ENCODE measurements at regions not wholly inside any gene's neighbourhood (a gene's known extent, or its start where the extent isn't known, plus 50 kb on each side); places are given as distances from the start of the nearest gene placed in this dataset.
"Not testable (repeated sequence)": the region's sequence is repeated elsewhere in the genome, so short reads cannot be mapped to it uniquely, and the experiment has no call there.

DNA sequence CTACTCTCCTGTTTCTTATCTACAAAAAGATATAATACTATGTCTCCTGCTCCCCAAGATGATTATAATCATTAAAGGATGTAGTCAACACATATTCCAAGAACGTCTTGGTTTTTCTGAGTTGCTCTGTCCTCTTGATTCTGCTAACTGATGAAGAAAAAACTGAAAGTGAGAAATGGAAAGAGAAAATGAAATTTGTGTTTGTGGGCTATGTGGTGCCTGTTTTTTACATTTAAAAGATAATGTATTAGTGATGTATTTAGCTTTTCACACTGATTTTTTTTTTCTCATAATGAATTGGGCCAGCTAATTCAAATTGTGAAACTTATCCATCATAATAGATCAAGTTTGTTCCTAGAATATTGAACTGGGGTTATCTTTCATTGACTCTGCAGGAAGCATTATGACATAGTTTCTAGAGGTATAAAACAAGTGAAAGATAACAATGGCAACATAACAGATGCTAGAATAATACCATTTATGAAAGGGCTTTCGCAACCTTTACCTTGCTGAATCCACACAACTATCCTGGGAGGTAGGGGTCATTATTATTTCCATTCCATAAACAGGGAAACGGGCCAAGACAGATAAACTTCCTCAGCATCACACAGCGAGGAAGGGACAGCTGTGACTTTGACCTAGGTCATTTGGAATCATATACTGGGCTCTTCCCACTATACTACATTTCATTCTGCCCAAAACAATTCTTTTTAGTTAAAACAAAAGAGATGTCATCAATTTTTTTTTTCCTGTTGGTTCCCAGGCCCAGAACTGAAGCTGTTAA is 336.7 kb downstream of the GJA1 start:
- intact Hi-C loops (cut with micrococcal nuclease) = no loop called here
- Histone ChIP-seq H3K9me3 (ENCODE audit: control insufficient read depth in 1 of 2, low read length in 2 of 2) (no peaks in the 10 kb centered on the region), H3K27me3 (ENCODE audit: insufficient read depth, low read length) (no peaks in the 10 kb centered on the region), H3K27ac (ENCODE audit: low read depth, low read length) (no peak overlapping the region), H3K4me1 (ENCODE audit: insufficient read depth, low read length) (no peaks in the 10 kb centered on the region), H3K36me3 (ENCODE audit: insufficient read depth, low read length) (no peaks in the 10 kb centered on the region), H3K4me3 (ENCODE audit: low read length in 2 of 2) (no peak overlapping the region)
- no peak for DNase-seq
- POLR2A ChIA-PET (ENCODE audit: partially characterized antibody) = no interaction called here
- no peaks in the 10 kb centered on the region for H3K4me1 Mint-ChIP-seq
- H3K27me3 Mint-ChIP-seq = no peaks in the 10 kb centered on the region
- peaks cover 0 to 5% (median 0%) of the 10 kb centered on the region in 8 donors for H3K9me3 Mint-ChIP-seq
- CTCF ChIA-PET (ENCODE audit: partially characterized antibody) = no interaction called here
- no peak overlapping the region for H3K4me3 Mint-ChIP-seq
- no peaks in the 10 kb centered on the region for H3K36me3 Mint-ChIP-seq
- H3K27ac Mint-ChIP-seq = no peak overlapping the region

DNA sequence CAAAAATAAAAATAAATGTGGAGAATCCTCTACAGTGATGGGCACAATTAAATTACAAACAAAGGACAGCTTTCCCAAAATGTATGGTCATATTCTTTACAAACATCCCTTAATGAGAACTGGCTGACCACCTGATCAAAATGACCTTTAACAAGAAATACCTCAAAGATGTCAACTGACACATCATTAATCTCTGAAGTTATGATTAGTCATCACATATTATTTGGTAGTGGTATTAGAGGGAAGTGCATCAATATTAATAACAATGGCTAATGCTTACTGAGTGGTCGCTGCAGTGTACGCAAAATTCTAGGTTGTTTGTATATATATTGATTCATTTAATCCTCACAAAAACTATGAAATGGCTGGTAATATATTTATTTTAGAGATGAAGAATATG is 340.6 kb downstream of the GJA1 start:
- CTCF ChIA-PET (ENCODE audit: partially characterized antibody) = no interaction called here
- H3K36me3 ChIP-seq (ENCODE audit: insufficient read depth, low read length) = no peaks in the 10 kb centered on the region
- Mint-ChIP-seq H3K27ac (no peak overlapping the region), H3K36me3 (no peaks in the 10 kb centered on the region), H3K4me1 (no peaks in the 10 kb centered on the region), H3K27me3 (no peaks in the 10 kb centered on the region), H3K9me3 (peaks cover 0 to 5% (median 0%) of the 10 kb centered on the region in 8 donors), H3K4me3 (no peak overlapping the region)
- H3K27me3 ChIP-seq (ENCODE audit: insufficient read depth, low read length) = no peaks in the 10 kb centered on the region
- H3K9me3 ChIP-seq (ENCODE audit: control insufficient read depth in 1 of 2, low read length in 2 of 2) = no peaks in the 10 kb centered on the region
- POLR2A ChIA-PET (ENCODE audit: partially characterized antibody) = no interaction called here
- no peak overlapping the region for H3K4me3 ChIP-seq (ENCODE audit: low read length in 2 of 2)
- H3K4me1 ChIP-seq (ENCODE audit: insufficient read depth, low read length) = no peaks in the 10 kb centered on the region
- intact Hi-C loops (cut with micrococcal nuclease) = no loop called here
- H3K27ac ChIP-seq (ENCODE audit: low read depth, low read length) = no peak overlapping the region
- DNase-seq = no peak

DNA sequence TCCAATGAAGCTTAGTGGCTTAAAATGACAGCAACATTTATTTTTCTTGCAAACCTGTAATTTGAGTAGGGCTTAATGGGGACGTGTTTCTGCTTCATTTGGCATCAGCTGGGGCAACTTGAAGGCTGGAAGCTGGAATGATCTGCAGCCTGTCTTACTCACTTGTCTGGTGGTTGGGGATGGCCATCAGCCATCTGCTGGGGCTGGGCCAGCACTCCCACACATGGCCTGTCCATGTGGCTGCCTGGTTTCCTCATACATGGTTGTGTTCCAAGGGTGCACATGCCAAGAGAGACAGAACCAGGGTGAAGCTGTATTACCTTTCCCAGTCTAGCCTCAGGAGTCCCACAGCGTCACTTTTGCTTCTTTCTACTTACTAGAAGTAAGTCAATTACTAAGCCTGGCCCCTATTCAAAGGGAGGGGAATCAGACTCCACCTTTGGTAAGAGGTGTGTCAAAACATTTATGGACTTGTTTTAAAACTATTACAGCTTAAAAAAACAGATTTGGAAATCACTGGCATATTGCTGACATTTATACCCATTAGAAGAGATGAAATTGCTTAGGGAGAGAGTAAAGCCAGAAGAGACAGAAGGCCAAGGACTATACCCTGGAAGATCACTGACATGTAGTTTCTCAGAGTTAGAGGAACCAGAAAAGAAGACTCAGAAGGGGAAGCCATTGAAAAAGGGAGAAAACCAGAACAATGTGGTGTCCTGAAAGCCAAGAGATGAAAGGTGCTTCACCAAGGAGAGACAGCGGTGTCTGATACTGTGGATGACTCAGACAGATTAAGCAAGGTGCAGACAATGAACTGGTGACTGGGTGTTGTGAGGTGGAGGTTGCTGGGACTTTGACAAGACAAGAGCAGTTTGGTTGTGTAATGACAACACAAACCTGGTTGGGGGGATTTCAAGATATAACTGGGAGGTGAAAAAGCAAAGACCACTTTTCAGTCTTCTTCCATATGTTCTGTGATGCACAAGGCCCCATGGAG is 345.2 kb downstream of the GJA1 start:
- ChIA-PET CTCF (ENCODE audit: partially characterized antibody) (no interaction called here), POLR2A (ENCODE audit: partially characterized antibody) (no interaction called here)
- Mint-ChIP-seq H3K4me1 (no peaks in the 10 kb centered on the region), H3K27me3 (peaks cover 0 to 1% of the 10 kb centered on the region in 2 donors), H3K36me3 (no peaks in the 10 kb centered on the region), H3K27ac (no peak overlapping the region), H3K4me3 (no peak overlapping the region), H3K9me3 (peaks cover 0 to 4% (median 2%) of the 10 kb centered on the region in 8 donors)
- intact Hi-C loops (cut with micrococcal nuclease) = no loop called here
- Histone ChIP-seq H3K27ac (ENCODE audit: low read depth, low read length) (no peak overlapping the region), H3K36me3 (ENCODE audit: insufficient read depth, low read length) (no peaks in the 10 kb centered on the region), H3K4me1 (ENCODE audit: insufficient read depth, low read length) (no peaks in the 10 kb centered on the region), H3K27me3 (ENCODE audit: insufficient read depth, low read length) (no peaks in the 10 kb centered on the region), H3K9me3 (ENCODE audit: control insufficient read depth in 1 of 2, low read length in 2 of 2) (no peaks in the 10 kb centered on the region), H3K4me3 (ENCODE audit: low read length in 2 of 2) (no peak overlapping the region)
- no peak for DNase-seq

DNA sequence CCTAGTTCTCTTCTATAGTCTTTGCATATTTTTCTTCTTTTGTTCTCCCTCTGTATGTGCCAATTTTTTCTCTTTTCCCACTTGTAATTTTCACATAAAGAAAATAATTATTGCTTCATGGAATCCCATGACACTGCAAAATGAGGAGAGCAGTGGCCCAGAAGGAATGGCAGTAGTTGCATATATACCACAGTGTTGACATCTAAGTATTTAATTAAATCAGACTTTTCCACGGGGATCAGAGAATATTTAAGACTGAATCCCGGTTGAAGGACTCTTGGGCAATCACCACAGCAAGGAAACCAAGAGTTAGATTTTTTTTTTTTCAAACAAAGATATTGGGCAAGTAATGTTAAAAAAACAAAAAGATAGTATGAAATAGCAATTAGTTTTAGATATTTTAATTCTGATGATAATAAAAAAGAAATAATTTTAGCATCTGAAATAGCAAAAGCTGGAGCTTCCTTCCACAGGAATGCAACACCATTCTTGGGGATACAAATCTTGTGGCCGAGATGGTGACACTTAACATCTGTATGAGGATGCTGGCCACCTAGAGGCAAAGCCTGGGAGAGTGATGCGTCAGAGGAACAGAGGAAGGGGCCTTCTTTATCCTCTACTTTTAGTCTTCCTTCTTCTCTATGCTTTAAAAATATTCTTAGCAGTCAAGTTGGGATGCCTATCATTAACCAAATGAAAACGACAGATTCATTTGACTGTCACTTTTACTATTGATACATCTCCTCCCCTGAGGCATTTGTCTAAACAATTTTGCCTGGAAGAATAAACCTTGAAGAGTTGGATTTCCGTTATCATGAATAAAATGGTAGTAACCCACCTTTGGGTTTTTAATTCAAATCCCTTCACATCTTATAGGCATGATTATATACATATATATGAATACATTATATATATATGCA is 356.2 kb downstream of the GJA1 start:
- no peak overlapping the region for H3K27ac ChIP-seq (ENCODE audit: low read depth, low read length)
- H3K27me3 Mint-ChIP-seq = no peaks in the 10 kb centered on the region
- DNase-seq = no peak
- intact Hi-C loops (cut with micrococcal nuclease) = no loop called here
- H3K27me3 ChIP-seq (ENCODE audit: insufficient read depth, low read length) = no peaks in the 10 kb centered on the region
- H3K4me1 Mint-ChIP-seq = no peaks in the 10 kb centered on the region
- no peaks in the 10 kb centered on the region for H3K9me3 ChIP-seq (ENCODE audit: control insufficient read depth in 1 of 2, low read length in 2 of 2)
- H3K9me3 Mint-ChIP-seq = peaks cover 0 to 2% (median 0%) of the 10 kb centered on the region in 8 donors
- CTCF ChIA-PET (ENCODE audit: partially characterized antibody) = no interaction called here
- no peak overlapping the region for H3K4me3 ChIP-seq (ENCODE audit: low read length in 2 of 2)
- H3K4me3 Mint-ChIP-seq = no peak overlapping the region
- POLR2A ChIA-PET (ENCODE audit: partially characterized antibody) = no interaction called here
- no peak overlapping the region for H3K27ac Mint-ChIP-seq
- H3K36me3 Mint-ChIP-seq = no peaks in the 10 kb centered on the region
- no peaks in the 10 kb centered on the region for H3K4me1 ChIP-seq (ENCODE audit: insufficient read depth, low read length)
- H3K36me3 ChIP-seq (ENCODE audit: insufficient read depth, low read length) = no peaks in the 10 kb centered on the region

DNA sequence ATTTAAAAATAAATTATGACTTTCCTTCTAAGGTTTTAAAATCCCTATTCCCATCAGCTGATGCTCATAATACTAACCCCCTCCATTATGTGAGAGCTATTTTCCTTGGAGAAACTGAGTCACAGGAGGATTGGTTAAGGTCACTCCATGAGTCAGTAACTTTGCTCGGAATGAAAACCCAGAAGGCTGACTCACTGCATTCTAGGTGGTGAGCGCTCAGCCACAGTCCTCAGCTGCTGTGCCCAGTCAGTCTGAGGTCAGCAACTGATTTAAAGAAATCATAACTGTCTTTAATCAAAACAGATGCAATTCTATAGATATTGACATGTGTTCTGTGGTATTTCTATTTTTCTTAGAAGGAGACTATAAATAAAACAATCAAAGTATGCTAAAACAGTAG is 359.2 kb downstream of the GJA1 start:
- Histone ChIP-seq H3K4me3 (ENCODE audit: low read length in 2 of 2) (no peak overlapping the region), H3K36me3 (ENCODE audit: insufficient read depth, low read length) (no peaks in the 10 kb centered on the region), H3K27ac (ENCODE audit: low read depth, low read length) (no peak overlapping the region), H3K9me3 (ENCODE audit: control insufficient read depth in 1 of 2, low read length in 2 of 2) (no peaks in the 10 kb centered on the region), H3K27me3 (ENCODE audit: insufficient read depth, low read length) (no peaks in the 10 kb centered on the region), H3K4me1 (ENCODE audit: insufficient read depth, low read length) (no peaks in the 10 kb centered on the region)
- DNase-seq = no peak
- no peaks in the 10 kb centered on the region for H3K4me1 Mint-ChIP-seq
- H3K27me3 Mint-ChIP-seq = no peaks in the 10 kb centered on the region
- no peaks in the 10 kb centered on the region for H3K36me3 Mint-ChIP-seq
- ChIA-PET CTCF (ENCODE audit: partially characterized antibody) (no interaction called here), POLR2A (ENCODE audit: partially characterized antibody) (no interaction called here)
- H3K4me3 Mint-ChIP-seq = no peak overlapping the region
- intact Hi-C loops (cut with micrococcal nuclease) = no loop called here
- no peak overlapping the region for H3K27ac Mint-ChIP-seq
- H3K9me3 Mint-ChIP-seq = peaks cover 0 to 12% (median 7%) of the 10 kb centered on the region in 8 donors

DNA sequence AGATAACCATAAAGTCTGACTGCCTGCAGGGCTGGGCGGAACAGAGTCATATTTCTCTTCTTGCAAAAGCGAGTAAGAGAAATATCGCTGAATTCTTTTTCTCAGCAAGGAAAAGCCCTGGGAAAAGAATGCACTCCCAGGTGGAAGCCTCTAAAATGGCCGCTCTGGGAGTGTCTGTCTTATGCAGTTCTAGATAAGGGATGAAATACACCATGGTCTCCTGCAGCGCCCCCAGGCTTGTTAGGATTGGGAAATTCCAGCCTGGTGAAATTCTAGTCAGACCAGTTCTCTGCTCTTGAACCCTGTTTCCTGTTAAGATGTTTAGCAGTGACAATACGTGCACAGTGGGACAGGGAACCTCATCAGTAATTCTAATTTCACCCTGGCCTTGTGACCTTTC is 362.2 kb downstream of the GJA1 start:
- H3K27me3 ChIP-seq (ENCODE audit: insufficient read depth, low read length); H3K9me3 ChIP-seq (ENCODE audit: control insufficient read depth in 1 of 2, low read length in 2 of 2); DNase-seq; POLR2A ChIA-PET (ENCODE audit: partially characterized antibody); CTCF ChIA-PET (ENCODE audit: partially characterized antibody); H3K4me3 ChIP-seq (ENCODE audit: low read length in 2 of 2); H3K27me3 Mint-ChIP-seq; H3K4me1 ChIP-seq (ENCODE audit: insufficient read depth, low read length); H3K36me3 Mint-ChIP-seq; H3K36me3 ChIP-seq (ENCODE audit: insufficient read depth, low read length); H3K4me1 Mint-ChIP-seq; H3K27ac Mint-ChIP-seq; H3K27ac ChIP-seq (ENCODE audit: low read depth, low read length); H3K4me3 Mint-ChIP-seq; intact Hi-C loops (cut with micrococcal nuclease): not testable (repeated sequence)
- peaks cover 3 to 26% (median 14%) of the 10 kb centered on the region in 8 donors for H3K9me3 Mint-ChIP-seq

DNA sequence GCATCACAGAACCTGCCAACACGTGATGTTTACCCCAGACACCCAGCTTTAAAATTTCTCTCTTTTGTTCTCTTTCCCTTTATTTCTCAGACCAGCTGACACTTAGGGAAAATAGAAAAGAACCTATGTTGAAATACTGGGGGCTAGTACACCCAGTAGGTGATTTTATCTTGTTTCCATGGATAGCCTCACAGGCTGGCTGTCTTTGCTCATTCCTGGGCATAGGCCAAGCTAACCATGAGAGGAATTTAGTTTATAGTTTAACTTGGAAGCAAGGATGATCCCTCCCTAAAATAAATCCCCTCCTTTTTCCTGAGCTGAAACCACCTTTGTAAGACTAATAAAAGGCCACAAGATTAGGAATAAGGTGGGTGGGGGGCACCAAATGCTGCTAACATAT is 362.7 kb downstream of the GJA1 start:
- POLR2A ChIA-PET (ENCODE audit: partially characterized antibody); H3K9me3 ChIP-seq (ENCODE audit: control insufficient read depth in 1 of 2, low read length in 2 of 2); H3K27ac Mint-ChIP-seq; H3K4me3 Mint-ChIP-seq; CTCF ChIA-PET (ENCODE audit: partially characterized antibody); H3K36me3 ChIP-seq (ENCODE audit: insufficient read depth, low read length); H3K36me3 Mint-ChIP-seq; intact Hi-C loops (cut with micrococcal nuclease); H3K4me1 ChIP-seq (ENCODE audit: insufficient read depth, low read length); H3K27me3 Mint-ChIP-seq; H3K27ac ChIP-seq (ENCODE audit: low read depth, low read length); H3K4me1 Mint-ChIP-seq; H3K4me3 ChIP-seq (ENCODE audit: low read length in 2 of 2); H3K27me3 ChIP-seq (ENCODE audit: insufficient read depth, low read length); DNase-seq: not testable (repeated sequence)
- peaks cover 3 to 27% (median 14%) of the 10 kb centered on the region in 8 donors for H3K9me3 Mint-ChIP-seq
